Keratinocyte (primary cell): ENCODE measurements at regions not wholly inside any gene's neighbourhood (a gene's known extent, or its start where the extent isn't known, plus 50 kb on each side); places are given as distances from the start of the nearest gene placed in this dataset.

Experiments
- DNase-seq: peaks from one replicate; pipeline ENCODE4 v3.0.0-alpha.2; 2011; ENCODE audit warnings: low read depth, missing footprints, low spot score
- FAIRE-seq: peaks from 2 replicates; lab custom pipeline; 2011; peaks lifted over from hg19 to GRCh38; lab: Jason Lieb, UNC
- H2AFZ ChIP-seq: 2 replicates; pipeline ENCODE4 v1.6.0; 2012; ENCODE audit warnings: low read length, control low read depth, inconsistent platforms; ENCODE audit not compliant: control insufficient read depth
- H3K27ac ChIP-seq: 2 replicates; pipeline ENCODE4 v1.5.1; 2011; ENCODE audit warnings: low read length; ENCODE audit not compliant: control insufficient read depth, insufficient read depth
- H3K27me3 ChIP-seq: 3 replicates; pipeline ENCODE4 v1.6.0; 2011; ENCODE audit warnings: low read length; ENCODE audit not compliant: control insufficient read depth, insufficient read depth; ENCODE audit errors: extremely low read depth
- H3K36me3 ChIP-seq, 2 experiments: 2 replicates in 1 of 2; 3 replicates in 1 of 2; pipeline ENCODE4 v1.5.1; 2011; ENCODE audit warnings: low read length in 2 of 2, mild to moderate bottlenecking in 1 of 2; ENCODE audit not compliant: control insufficient read depth in 2 of 2, insufficient read depth in 2 of 2; ENCODE audit errors: extremely low read depth in 1 of 2
- H3K4me1 ChIP-seq: 3 replicates; pipeline ENCODE4 v1.5.1; 2011; ENCODE audit warnings: low read length; ENCODE audit not compliant: control insufficient read depth, insufficient read depth; ENCODE audit errors: extremely low read depth
- H3K4me2 ChIP-seq: 3 replicates; pipeline ENCODE4 v1.6.0; 2011; ENCODE audit warnings: low read depth, low read length; ENCODE audit not compliant: control insufficient read depth, insufficient read depth; ENCODE audit errors: extremely low read depth
- H3K4me3 ChIP-seq, 3 experiments: fragments of 200-600 bp in 1 of 3; sonication (generic) in 1 of 3; 2 replicates in 2 of 3; 3 replicates in 1 of 3; pipeline ENCODE4 v1.5.1; 2011 to 2016; ENCODE audit warnings: low read length in 3 of 3, mild to moderate bottlenecking in 3 of 3, control low read depth in 2 of 3, inconsistent platforms in 1 of 3, low read depth in 1 of 3, mixed read lengths in 1 of 3, mixed run types in 1 of 3, moderate library complexity in 1 of 3; ENCODE audit not compliant: control insufficient read depth in 2 of 3, insufficient read depth in 2 of 3; ENCODE audit errors: extremely low read depth in 1 of 3
- H3K79me2 ChIP-seq: 2 replicates; pipeline ENCODE4 v1.6.0; 2012; ENCODE audit warnings: low read length; ENCODE audit not compliant: control insufficient read depth, insufficient read depth
- H3K9ac ChIP-seq: 3 replicates; pipeline ENCODE4 v1.6.0; 2011; ENCODE audit warnings: low read length; ENCODE audit not compliant: control insufficient read depth, insufficient read depth; ENCODE audit errors: extremely low read depth
- H3K9me1 ChIP-seq: 3 replicates; pipeline ENCODE4 v1.6.0; 2011; ENCODE audit warnings: low read length; ENCODE audit not compliant: control insufficient read depth, insufficient read depth; ENCODE audit errors: extremely low read depth
- H3K9me3 ChIP-seq: 2 replicates; pipeline ENCODE4 v1.5.1; 2012; ENCODE audit warnings: low read depth, low read length; ENCODE audit not compliant: control insufficient read depth
- H4K20me1 ChIP-seq: 3 replicates; pipeline ENCODE4 v1.6.0; 2011; ENCODE audit warnings: low read length; ENCODE audit not compliant: control insufficient read depth, insufficient read depth; ENCODE audit errors: extremely low read depth
- CTCF ChIP-seq, 3 experiments: IDR thresholded peaks in 1 of 3; conservative IDR thresholded peaks in 1 of 3; optimal IDR thresholded peaks in 1 of 3; 2 replicates in 2 of 3; 3 replicates in 1 of 3; pipeline versions ENCODE3 to v1.5.1; 2011; ENCODE audit warnings: low read length in 3 of 3, mild to moderate bottlenecking in 3 of 3, moderate library complexity in 2 of 3, control low read depth in 1 of 3, inconsistent platforms in 1 of 3; ENCODE audit not compliant: insufficient read depth in 2 of 3; ENCODE audit errors: extremely low read depth in 1 of 3
- EZH2 ChIP-seq: IDR thresholded peaks from one replicate; pipeline ENCODE4 v1.6.1; 2012; ENCODE audit warnings: inconsistent platforms, mild to moderate bottlenecking, low read length, moderate library complexity
- dilution Hi-C: fragments of 300-500 bp; cut with MboI; formaldehyde crosslinking; loops from one replicate; pipeline ENCODE4 v1.7.0; 2020; ENCODE audit warnings: low sequenced_read_pairs; ENCODE audit not compliant: extremely low pct_ligation_motif_present

- H3K4me2 ChIP-seq, result no peak overlapping the region
- DNase-seq, result peak; percentile 21
- dilution Hi-C loops, result no loop called here
Observed at GRCh38 chr5:107806705-107807104, 136.0 kb upstream of the EFNA5 start.

GRCh38 chr5:107806271-107806670 is 135.5 kb upstream of the EFNA5 start:
- Histone ChIP-seq H3K79me2 (no peaks in the 10 kb centered on the region), H3K4me2 (no peak overlapping the region), H3K27ac (no peak overlapping the region), H3K4me1 (no peaks in the 10 kb centered on the region), H3K9ac (no peak overlapping the region), H3K9me3 (no peaks in the 10 kb centered on the region), H3K36me3 (no peaks in the 10 kb centered on the region), H3K9me1 (no peaks in the 10 kb centered on the region), H3K27me3 (no peaks in the 10 kb centered on the region), H2AFZ (no peak overlapping the region), H4K20me1 (no peaks in the 10 kb centered on the region), H3K4me3 (no peak overlapping the region)
- FAIRE-seq (no peak), DNase-seq (no peak)
- dilution Hi-C loops, result no loop called here
- TF ChIP-seq CTCF (optimal IDR thresholded peaks at IDR 0.05 in 1 of 3, IDR thresholded peaks at IDR 0.05 in 1 of 3, conservative IDR thresholded peaks at IDR 0.05 in 1 of 3; ENCODE audit: extremely low read depth in 1 of 3, insufficient read depth in 2 of 3, low read length in 3 of 3), result no peak
- TF ChIP-seq EZH2, result no peak

More at GRCh38 chr5:107806705-107807104, 136.0 kb upstream of the EFNA5 start:
- TF ChIP-seq EZH2, result no peak
- Histone ChIP-seq H3K9me3 (no peaks in the 10 kb centered on the region), H3K9me1 (no peaks in the 10 kb centered on the region), H3K4me3 (no peak overlapping the region), H2AFZ (no peak overlapping the region), H3K27me3 (no peaks in the 10 kb centered on the region), H3K4me1 (no peaks in the 10 kb centered on the region), H3K27ac (no peak overlapping the region), H3K9ac (no peak overlapping the region), H3K79me2 (no peaks in the 10 kb centered on the region), H4K20me1 (no peaks in the 10 kb centered on the region), H3K36me3 (no peaks in the 10 kb centered on the region)
- FAIRE-seq, result no peak

GRCh38 chr5:107805824-107806223 is 135.1 kb upstream of the EFNA5 start:
- Histone ChIP-seq H3K4me3 (no peak overlapping the region), H3K4me1 (no peaks in the 10 kb centered on the region)
- FAIRE-seq, result no peak

More at GRCh38 chr5:107805824-107806223, 135.1 kb upstream of the EFNA5 start:
- no peak overlapping the region for H3K27ac ChIP-seq
- no peaks in the 10 kb centered on the region for H3K79me2 ChIP-seq
- DNase-seq, result no peak
- no peaks in the 10 kb centered on the region for H3K27me3 ChIP-seq
- no peaks in the 10 kb centered on the region for H4K20me1 ChIP-seq
- H2AFZ ChIP-seq, result no peak overlapping the region
- dilution Hi-C loops, result no loop called here
- no peak overlapping the region for H3K9ac ChIP-seq
- no peak overlapping the region for H3K4me2 ChIP-seq
- no peak for TF ChIP-seq EZH2
- no peak for TF ChIP-seq CTCF (optimal IDR thresholded peaks at IDR 0.05 in 1 of 3, IDR thresholded peaks at IDR 0.05 in 1 of 3, conservative IDR thresholded peaks at IDR 0.05 in 1 of 3; ENCODE audit: extremely low read depth in 1 of 3, insufficient read depth in 2 of 3, low read length in 3 of 3)
- no peaks in the 10 kb centered on the region for H3K9me3 ChIP-seq
- no peaks in the 10 kb centered on the region for H3K36me3 ChIP-seq
- H3K9me1 ChIP-seq, result no peaks in the 10 kb centered on the region
